Panc1 (cell line): ENCODE measurements at regions not wholly inside any gene's neighbourhood (a gene's known extent, or its start where the extent isn't known, plus 50 kb on each side); places are given as distances from the start of the nearest gene placed in this dataset.

ENCODE experiments used
- CTCF ChIP-seq: fragments of 450-650 bp; IDR thresholded peaks from 2 replicates; pipeline ENCODE4 v1.5.1; 2017; ENCODE audit warnings: mild to moderate bottlenecking
- TCF7L2 ChIP-seq: IDR thresholded peaks from 2 replicates; pipeline ENCODE4 v1.6.1; 2011; ENCODE audit warnings: mild to moderate bottlenecking, low read depth, low read length, inconsistent platforms

DNA sequence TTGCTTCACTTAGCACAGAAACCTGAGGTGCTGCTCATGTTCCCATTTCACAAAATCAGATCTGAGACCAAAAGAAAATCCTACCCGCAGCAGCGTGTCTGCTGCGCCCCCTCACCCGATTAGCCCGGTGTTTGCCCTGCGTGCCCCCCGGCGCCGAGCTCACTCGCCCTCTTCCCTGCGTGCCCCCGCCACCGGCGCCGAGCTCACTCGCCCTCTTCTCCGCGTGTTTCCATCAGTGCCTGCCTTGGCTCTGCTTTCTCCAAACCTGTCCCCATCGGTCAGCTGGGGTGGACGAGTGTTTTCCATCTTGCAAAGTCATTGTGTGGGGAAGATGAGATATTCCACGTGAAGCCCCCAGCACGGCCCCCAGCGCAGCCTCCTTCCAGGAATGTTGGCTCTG is 225.3 kb upstream of the PITRM1 start:
- no peak for TF ChIP-seq CTCF
- no peak for TF ChIP-seq TCF7L2
